Activated CD8-positive, alpha-beta T cell treated with anti-CD3 and anti-CD28 coated beads for 36 hours (primary cell): ENCODE measurements at regions not wholly inside any gene's neighbourhood (a gene's known extent, or its start where the extent isn't known, plus 50 kb on each side); places are given as distances from the start of the nearest gene placed in this dataset.
A peak's percentile ranks its signal among the peaks of the same experiment; 100 is the strongest.

Source experiments
- ATAC-seq: fragments of 200-7000 bp; cut with Tn5 transposase; one replicate; pipeline ENCODE4 v1.10.0; 2021; ENCODE audit warnings: mild to moderate bottlenecking, moderate library complexity
- CTCF ChIA-PET: fragments of 350-600 bp; sonication (Branson Sonifier 250); formaldehyde crosslinking; loops from one replicate; lab custom pipeline; 2021; ENCODE audit warnings: antibody characterized with exemption; lab: Charles Lee
- POLR2A ChIA-PET: fragments of 350-600 bp; sonication (Branson Sonifier 250); formaldehyde crosslinking; loops from one replicate; lab custom pipeline; 2021; ENCODE audit warnings: antibody characterized with exemption; lab: Charles Lee
- DNase-seq: peaks from one replicate; pipeline ENCODE4 v3.0.0-alpha.2; 2020
- H3K27ac Mint-ChIP-seq: one replicate; pipeline ENCODE4 v1.8.0; 2021; ENCODE audit warnings: mild to moderate bottlenecking, mixed read lengths
- H3K27me3 Mint-ChIP-seq: one replicate; pipeline ENCODE4 v1.8.0; 2021; ENCODE audit warnings: mixed read lengths
- H3K36me3 Mint-ChIP-seq: one replicate; pipeline ENCODE4 v1.8.0; 2021; ENCODE audit warnings: low read depth, mixed read lengths
- H3K4me1 Mint-ChIP-seq: one replicate; pipeline ENCODE4 v1.8.0; 2021; ENCODE audit warnings: low read depth, mixed read lengths
- H3K4me3 Mint-ChIP-seq: one replicate; pipeline ENCODE4 v1.8.0; 2021; ENCODE audit warnings: mild to moderate bottlenecking, moderate library complexity, mixed read lengths
- H3K9me3 Mint-ChIP-seq: one replicate; pipeline ENCODE4 v1.8.0; 2021; ENCODE audit warnings: mixed read lengths
- intact Hi-C: fragments of 100-400 bp; cut with micrococcal nuclease; formaldehyde crosslinking; loops from one replicate; pipeline ENCODE4 v1.10.0; 2022
- TF ChIP-seq, protein P1 (sequence below): fragments of 200-600 bp; IDR thresholded peaks from one replicate; pipeline ENCODE4 v1.8.0; 2022; ENCODE audit warnings: antibody characterized with exemption, mild to moderate bottlenecking

DNA sequence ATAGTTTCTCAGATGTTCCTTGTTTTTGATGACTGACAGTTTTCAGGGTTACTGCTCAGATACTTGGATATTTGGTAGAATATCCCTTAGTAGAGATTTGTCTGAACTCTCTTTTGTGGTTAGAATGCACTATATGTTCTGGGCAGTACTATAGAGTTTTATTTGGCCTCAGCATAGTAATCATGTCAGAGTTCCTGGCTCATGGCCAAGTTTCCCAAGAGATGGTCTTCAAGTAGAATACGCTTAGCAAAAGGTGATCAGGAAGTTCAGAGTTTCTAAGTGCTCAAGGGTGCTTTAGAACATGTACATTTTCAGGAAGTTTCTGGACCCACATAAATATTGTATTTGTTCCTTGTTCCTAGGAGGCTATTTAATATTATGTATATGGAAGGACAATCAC, 1209.7 kb upstream of the GJE1 start:
- Mint-ChIP-seq H3K27ac (no peak overlapping the region), H3K36me3 (no peaks in the 10 kb centered on the region), H3K4me1 (no peaks in the 10 kb centered on the region), H3K4me3 (no peak overlapping the region), H3K27me3 (peaks cover 2% of the 10 kb centered on the region), H3K9me3 (no peaks in the 10 kb centered on the region)
- TF ChIP-seq, protein P1, sequence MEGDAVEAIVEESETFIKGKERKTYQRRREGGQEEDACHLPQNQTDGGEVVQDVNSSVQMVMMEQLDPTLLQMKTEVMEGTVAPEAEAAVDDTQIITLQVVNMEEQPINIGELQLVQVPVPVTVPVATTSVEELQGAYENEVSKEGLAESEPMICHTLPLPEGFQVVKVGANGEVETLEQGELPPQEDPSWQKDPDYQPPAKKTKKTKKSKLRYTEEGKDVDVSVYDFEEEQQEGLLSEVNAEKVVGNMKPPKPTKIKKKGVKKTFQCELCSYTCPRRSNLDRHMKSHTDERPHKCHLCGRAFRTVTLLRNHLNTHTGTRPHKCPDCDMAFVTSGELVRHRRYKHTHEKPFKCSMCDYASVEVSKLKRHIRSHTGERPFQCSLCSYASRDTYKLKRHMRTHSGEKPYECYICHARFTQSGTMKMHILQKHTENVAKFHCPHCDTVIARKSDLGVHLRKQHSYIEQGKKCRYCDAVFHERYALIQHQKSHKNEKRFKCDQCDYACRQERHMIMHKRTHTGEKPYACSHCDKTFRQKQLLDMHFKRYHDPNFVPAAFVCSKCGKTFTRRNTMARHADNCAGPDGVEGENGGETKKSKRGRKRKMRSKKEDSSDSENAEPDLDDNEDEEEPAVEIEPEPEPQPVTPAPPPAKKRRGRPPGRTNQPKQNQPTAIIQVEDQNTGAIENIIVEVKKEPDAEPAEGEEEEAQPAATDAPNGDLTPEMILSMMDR = no peak
- ChIA-PET POLR2A (no interaction called here), CTCF (no interaction called here)
- ATAC-seq (no peak), DNase-seq (no peak)
- intact Hi-C loops = no loop called here

DNA sequence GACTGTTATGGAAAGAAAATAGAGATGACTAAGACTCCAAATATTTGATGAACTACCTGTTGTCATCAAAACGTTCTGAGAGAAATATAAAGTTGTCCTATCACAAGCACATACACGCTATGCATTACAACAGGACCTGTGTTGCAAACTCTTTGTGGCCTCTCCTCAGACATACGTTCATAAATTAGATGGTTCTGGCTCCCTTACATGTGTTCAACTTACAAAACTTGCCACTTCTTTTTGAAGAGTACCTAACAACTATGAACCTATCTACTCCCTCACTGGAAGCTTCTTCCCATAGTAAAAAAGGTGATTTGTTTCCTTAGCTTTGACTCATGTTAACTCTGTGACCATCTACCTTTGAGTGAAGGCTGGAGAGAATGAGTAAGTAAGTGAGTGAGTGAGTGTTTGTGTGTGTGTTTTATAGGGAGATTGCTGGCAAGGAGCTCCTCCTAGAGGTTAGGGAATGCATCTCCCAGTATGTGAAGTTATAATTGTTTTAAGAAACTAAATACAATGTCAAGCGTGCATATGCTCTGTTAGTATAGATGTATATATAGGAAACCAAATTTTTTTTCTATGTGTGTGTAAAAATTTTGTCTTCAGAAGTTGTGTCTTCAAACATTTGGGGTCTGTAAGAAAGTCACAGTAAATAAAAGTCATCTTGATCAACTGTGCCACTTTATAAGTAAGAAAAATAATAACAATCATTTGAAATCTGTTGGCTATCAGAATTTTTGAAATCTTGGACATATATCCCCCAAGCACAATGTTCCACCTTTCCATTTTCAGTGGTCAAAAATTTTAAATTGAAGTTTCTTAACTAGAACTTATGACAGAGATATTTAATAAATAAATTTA, 1211.1 kb upstream of the GJE1 start:
- CTCF ChIA-PET = no interaction called here
- Mint-ChIP-seq H3K4me3 (no peak overlapping the region), H3K9me3 (no peaks in the 10 kb centered on the region), H3K27me3 (no peaks in the 10 kb centered on the region), H3K36me3 (no peaks in the 10 kb centered on the region), H3K4me1 (no peaks in the 10 kb centered on the region), H3K27ac (no peak overlapping the region)
- TF ChIP-seq, protein P1 = no peak
- ATAC-seq = peak; percentile 79
- DNase-seq = no peak
- intact Hi-C loops = no loop called here
- POLR2A ChIA-PET = no interaction called here

- intact Hi-C loops = no loop called here
- CTCF ChIA-PET = no interaction called here
- DNase-seq (no peak), ATAC-seq (no peak)
- Mint-ChIP-seq H3K27ac (no peak overlapping the region), H3K4me1 (no peaks in the 10 kb centered on the region), H3K4me3 (no peak overlapping the region), H3K27me3 (no peaks in the 10 kb centered on the region), H3K9me3 (no peaks in the 10 kb centered on the region), H3K36me3 (no peaks in the 10 kb centered on the region)
- POLR2A ChIA-PET = interaction anchor here (0.9 kb wide), 1 partner anchor 10 kb away, joined by 4 read pairs; no protein-coding TSS in a partner anchor
- TF ChIP-seq, protein P1 = no peak
Observed at GRCh38 chr6:140917911-140918310, 1214.8 kb upstream of the GJE1 start.

- intact Hi-C loops = no loop called here
- TF ChIP-seq, protein P1 = no peak
- ATAC-seq (no peak), DNase-seq (no peak)
- H3K4me1 Mint-ChIP-seq = no peaks in the 10 kb centered on the region
- no peaks in the 10 kb centered on the region for H3K9me3 Mint-ChIP-seq
- ChIA-PET CTCF (no interaction called here), POLR2A (no interaction called here)
- H3K36me3 Mint-ChIP-seq = no peaks in the 10 kb centered on the region
- no peak overlapping the region for H3K27ac Mint-ChIP-seq
- no peak overlapping the region for H3K4me3 Mint-ChIP-seq
- H3K27me3 Mint-ChIP-seq = no peaks in the 10 kb centered on the region
Observed at GRCh38 chr6:140915551-140915950, 1217.2 kb upstream of the GJE1 start.

GRCh38 chr6:140915103-140915502, 1217.6 kb upstream of the GJE1 start:
- intact Hi-C loops = no loop called here
- H3K4me3 Mint-ChIP-seq = no peak overlapping the region
- ChIA-PET CTCF (interaction anchor here (1.0 kb wide), 1 partner anchor 21 kb away, joined by 3 read pairs; no protein-coding TSS in a partner anchor), POLR2A (no interaction called here)
- H3K27me3 Mint-ChIP-seq = no peaks in the 10 kb centered on the region
- TF ChIP-seq, protein P1 = no peak
- no peak for DNase-seq
- H3K27ac Mint-ChIP-seq = no peak overlapping the region
- no peaks in the 10 kb centered on the region for H3K9me3 Mint-ChIP-seq
- no peak for ATAC-seq
- H3K36me3 Mint-ChIP-seq = no peaks in the 10 kb centered on the region
- H3K4me1 Mint-ChIP-seq = no peaks in the 10 kb centered on the region
